Pulmonary artery endothelial cell (primary cell): ENCODE measurements at regions not wholly inside any gene's neighbourhood (a gene's known extent, or its start where the extent isn't known, plus 50 kb on each side); places are given as distances from the start of the nearest gene placed in this dataset.
"Not testable (repeated sequence)": the region's sequence is repeated elsewhere in the genome, so short reads cannot be mapped to it uniquely, and the experiment has no call there.

ENCODE experiments used
- DNase-seq: peaks from one replicate; pipeline ENCODE4 v3.0.0-alpha.2; 2011; ENCODE audit warnings: low read depth, low spot score

DNA sequence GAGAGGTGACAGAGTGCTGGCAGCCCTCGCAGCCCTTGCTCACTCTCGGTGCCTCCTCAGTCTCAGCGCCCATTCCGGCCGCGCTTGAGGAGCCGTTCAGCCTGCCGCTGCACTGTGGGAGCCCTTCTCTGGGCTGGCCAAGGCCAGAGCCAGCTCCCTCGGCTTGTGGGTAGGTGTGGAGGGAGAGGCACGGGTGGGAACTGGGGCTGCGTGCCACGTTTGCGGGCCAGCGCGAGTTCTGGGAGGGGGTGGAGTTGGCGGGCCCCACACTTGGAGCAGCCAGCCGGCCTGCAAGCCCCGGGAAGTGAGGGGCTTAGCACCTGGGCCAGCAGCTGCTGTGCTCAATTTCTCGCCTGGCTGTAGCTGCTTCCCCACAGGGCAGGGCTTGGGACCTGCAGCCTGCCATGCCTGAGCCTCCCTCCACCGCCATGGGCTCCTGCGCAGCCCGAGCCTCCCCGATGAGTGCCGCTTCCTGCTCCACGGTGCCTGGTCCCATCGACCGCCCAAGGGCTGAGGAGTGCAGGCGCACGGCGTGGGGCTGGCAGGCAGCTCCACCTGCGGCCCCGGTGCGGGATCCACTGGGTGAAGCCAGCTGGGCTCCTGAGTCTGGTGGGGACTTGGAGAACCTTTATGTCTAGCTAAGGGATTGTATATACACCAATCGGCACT, 1278.1 kb downstream of the SUCLG1 start:
- not testable (repeated sequence) for DNase-seq

DNA sequence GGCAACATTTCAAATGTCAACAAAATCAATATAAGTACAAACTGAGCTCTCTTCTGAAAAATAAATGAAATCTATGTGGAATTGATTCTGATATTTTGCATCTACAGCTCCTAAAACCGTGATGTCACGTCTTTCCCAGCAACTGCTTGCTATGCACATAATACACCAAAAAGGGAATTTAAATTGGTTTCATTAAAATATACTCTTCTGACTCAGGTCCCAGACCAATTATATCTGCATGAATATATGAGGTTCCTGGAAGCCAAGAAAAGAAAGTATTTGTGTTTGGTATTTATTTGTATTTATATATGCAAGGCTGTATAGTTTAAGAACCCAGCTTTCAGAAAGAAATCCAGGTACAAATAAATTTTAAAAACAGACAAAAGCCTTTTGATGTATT, 1282.5 kb downstream of the SUCLG1 start:
- DNase-seq, result no peak

DNA sequence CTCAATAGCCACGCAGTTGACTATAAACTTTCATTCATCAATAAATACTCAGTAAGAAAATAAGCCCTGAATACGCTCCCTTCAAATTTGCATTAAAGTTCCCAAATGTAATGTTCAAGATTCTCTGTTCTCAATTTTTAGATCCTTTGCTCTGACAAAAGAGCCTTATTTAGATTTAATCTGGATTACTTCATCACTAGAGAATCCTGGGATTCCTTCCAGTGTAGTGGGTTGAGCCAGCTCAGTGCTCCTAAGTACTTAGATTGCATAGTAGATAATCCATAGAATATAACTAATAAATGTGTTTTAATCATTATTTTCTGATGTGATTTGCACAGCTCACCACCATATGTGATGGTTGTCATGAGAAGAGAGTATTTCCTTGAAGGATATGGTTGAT, 1286.2 kb downstream of the SUCLG1 start:
- no peak for DNase-seq

DNA sequence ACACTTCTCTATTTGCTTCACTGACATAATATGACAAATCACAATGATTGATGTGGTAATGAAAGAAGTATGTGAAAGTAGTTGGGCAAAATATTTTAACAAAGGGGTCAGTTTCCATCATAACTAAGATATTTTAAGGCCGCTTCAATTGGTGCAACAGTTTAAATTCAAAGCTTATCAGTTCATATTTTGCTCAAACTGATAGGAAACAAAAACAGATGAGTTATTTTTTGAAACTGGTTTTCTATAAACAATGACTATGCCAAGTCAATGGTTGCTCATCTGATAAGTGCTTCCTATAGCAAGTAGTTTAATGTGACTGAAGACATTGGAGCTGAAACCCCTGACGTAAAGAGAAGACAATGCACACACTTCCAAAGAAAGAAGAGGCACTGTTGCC, 1290.7 kb downstream of the SUCLG1 start:
- no peak for DNase-seq

DNA sequence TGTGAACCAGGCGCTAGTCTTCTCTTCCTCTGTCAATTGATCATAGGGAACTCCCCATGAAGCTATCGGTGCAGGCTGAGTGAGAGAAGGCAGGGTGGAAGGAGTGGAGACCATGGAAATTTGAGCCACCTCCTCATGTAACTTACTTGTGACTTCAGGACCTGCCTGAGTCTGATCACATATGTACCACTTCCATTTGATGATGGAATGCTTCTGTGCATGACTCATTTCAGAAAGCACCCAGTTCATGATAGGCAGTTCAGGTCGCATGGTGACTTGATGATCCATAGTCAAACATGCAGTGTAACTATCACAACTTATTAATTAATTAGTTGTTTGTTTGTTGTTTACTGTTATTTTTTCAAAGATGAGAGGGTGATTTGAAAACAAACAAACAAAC, 1296.7 kb downstream of the SUCLG1 start:
- no peak for DNase-seq

DNA sequence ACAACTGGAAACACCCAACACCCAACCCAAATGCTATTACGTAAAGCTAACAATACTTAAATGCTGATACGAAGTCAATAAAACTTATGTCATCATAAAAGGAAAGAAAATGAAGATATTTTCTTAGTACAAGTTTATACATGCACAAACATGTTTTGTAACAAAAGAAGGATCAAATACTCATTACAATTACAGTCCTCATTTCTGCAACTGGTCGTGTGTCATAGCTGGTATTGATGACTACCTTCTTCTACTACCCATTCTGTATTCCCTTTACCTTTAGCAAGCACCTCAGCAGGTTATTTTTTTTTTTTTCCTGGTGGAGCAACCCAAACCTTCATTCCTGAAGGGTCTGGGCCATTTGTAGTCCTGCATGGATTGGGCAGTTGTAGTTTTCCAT, 1298.5 kb downstream of the SUCLG1 start:
- no peak for DNase-seq

DNA sequence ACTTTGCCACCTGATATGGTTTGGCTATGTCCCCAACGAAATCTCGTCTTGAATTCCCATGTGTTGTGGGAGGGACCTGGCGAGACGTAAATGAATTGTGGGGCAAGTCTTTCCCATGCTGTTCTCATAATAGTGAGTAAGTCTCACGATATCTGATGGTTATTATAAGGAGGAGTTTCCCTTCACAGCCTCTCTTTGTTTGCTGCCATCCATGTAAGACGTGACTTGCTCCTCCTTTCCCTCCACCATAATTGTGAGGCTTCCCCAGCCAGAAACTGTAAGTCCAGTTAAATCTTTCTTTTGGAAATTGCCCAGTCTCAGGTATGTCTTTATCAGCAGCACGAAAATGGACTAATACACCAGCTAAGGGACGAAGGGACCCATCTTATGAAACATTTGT, 1303.3 kb downstream of the SUCLG1 start:
- DNase-seq, result no peak

DNA sequence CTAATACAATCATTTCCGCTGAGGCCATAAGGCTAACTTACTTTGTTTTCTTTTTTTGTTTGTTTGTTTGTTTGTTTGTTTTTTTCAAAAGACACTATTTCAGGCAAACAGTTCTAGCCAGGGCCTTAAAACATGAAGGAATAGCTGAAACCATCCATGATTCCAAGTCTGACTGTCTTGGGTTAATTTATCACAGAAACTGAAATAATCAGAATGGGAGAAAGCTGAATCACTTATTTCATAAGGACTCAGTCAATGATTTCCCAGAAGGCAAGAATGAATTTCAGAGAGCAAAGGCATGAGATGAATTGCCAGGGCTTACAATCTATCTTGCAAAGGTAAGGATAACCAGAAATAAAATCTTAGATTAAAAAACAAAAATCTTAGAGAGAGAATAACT, 1315.1 kb downstream of the SUCLG1 start:
- no peak for DNase-seq

- no peak for DNase-seq
Observed at GRCh38 chr2:83142934-83143333, 1316.1 kb downstream of the SUCLG1 start.

DNA sequence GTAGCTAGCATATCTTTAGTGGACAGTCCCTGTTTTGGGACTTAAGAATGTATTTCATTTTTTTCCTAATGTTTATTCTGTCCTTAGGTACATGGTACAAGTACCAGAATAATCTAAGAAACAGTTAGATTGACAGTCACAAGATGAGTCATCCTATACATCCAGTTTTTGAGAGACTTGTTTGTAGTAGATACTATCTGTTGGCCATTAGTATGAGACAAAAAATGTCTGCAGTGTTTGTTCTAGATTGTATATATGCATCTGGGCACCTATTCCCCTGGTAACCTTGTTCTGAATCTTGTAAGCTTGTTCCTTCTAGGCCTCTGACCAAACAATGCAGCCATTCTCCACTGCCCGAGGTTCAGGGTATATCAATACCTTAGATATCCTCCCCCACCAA, 1343.5 kb downstream of the SUCLG1 start:
- no peak for DNase-seq

DNA sequence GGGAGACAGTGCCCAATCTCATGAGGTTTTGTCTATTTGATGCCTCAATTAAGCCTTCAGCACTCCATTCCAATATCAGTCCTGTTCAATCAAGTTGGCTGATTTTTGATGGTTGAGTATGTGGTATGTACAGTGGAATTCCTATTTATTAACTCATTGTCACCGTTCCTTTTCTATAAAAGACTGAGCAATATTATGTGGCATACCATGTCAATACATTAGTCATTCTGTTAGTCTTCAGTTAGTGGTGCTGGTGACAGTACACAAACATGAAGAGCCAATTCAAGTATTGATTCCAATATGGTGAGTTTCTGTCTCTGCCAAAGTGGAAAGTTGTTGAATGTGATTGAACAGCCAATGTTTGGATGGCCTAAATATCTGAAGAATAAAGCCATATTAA, 1343.9 kb downstream of the SUCLG1 start:
- DNase-seq, result no peak

- DNase-seq, result no peak
Observed at GRCh38 chr2:83113953-83114352, 1345.1 kb downstream of the SUCLG1 start.

DNA sequence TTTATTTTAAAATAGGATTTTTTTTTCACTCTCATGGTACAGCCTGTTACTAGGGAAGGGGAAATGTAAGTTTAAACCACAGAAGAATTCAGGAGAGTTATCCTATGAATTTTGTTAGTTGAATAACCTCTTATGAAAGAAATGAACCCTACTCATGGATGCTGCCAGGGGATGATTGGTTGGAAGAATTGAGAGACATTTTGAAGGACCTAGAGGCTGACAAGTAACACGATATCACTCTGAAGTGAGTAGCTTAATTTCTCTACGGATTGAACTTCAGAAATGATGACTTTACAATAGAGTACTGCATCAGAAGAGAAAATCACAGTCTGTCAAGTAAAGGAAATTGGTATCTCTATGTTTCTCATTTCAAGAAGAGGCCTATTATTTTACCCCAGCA, 1346.2 kb downstream of the SUCLG1 start:
- DNase-seq, result no peak

- no peak for DNase-seq
Observed at GRCh38 chr2:83109284-83109683, 1349.8 kb downstream of the SUCLG1 start.

DNA sequence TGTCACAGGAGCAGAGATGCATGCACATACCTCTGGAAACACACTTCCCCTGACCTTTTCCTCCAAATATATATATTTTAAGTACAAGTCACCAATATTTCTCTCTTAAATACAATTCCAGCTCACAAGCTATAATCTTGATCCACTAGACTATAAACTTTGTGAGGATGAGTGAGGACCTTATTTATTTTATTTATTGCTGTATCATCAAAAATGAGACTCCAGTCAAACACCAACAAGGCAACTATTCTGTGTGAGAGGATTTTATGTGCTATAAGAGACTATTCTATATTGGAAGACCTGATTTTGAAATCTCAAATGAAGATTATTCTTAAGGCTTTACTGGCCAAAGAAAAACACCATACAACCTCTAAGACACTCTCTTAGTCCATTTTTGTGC, 1352.2 kb downstream of the SUCLG1 start:
- no peak for DNase-seq

DNA sequence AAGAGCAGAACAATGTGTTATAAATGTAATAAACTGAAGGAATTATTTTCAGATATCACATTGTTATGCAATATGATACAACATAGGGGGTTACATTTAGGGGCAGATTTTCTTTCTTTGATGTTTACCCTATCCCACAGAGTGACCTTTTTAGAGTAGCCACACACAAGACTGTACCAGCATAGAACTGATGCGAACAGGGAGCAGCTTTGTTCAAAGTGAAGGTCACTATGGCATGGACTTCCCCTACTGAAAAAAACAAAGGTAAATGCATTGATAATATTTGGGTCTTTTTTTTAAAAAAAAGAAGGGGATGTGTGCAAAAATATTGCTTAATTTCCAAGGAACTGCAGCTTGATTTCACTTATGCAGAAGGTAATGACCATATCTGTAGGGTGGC, 1354.9 kb downstream of the SUCLG1 start:
- no peak for DNase-seq

GRCh38 chr2:83103613-83104012, 1355.5 kb downstream of the SUCLG1 start:
- peak; percentile 72 for DNase-seq

DNA sequence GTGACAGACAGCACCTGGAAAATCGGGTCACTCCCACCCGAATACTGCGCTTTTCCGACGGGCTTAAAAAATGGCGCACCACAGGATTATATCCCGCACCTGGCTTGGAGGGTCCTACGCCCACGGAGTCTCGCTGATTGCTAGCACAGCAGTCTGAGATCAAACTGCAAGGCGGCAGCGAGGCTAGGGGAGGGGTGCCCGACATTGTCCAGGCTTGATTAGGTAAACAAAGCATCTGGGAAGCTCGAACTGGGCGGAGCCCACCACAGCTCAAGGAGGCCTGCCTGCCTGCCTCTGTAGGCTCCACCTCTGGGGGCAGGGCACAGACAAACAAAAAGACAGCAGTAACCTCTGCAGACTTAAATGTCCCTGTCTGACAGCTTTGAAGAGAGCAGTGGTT, 1370.0 kb downstream of the SUCLG1 start:
- DNase-seq, result not testable (repeated sequence)

- DNase-seq, result no peak
Observed at GRCh38 chr2:83085869-83086268, 1373.2 kb downstream of the SUCLG1 start.

- DNase-seq, result peak; percentile 100
Observed at GRCh38 chr2:83081826-83082690, 1377.0 kb downstream of the SUCLG1 start.

DNA sequence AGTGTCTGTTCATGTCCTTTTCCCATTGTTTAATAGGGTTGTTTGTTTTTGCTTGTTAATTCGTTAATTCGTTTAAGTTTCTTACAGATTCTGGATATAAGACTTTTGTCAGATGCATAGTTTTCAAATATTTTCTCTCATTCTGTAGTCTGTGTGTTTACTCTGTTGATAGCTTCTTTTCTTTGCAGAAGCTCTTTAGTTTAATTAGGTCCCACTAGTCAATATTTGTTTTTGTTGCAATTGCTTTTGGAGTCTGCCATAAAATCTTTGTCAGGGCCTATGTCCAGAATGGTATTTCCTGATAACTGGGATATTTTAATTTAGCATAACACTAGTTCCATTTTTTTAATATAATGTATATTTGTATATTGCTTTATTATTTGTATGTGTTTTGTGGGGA, 1380.1 kb downstream of the SUCLG1 start:
- no peak for DNase-seq

- no peak for DNase-seq
Observed at GRCh38 chr2:83072767-83073166, 1386.3 kb downstream of the SUCLG1 start.

DNA sequence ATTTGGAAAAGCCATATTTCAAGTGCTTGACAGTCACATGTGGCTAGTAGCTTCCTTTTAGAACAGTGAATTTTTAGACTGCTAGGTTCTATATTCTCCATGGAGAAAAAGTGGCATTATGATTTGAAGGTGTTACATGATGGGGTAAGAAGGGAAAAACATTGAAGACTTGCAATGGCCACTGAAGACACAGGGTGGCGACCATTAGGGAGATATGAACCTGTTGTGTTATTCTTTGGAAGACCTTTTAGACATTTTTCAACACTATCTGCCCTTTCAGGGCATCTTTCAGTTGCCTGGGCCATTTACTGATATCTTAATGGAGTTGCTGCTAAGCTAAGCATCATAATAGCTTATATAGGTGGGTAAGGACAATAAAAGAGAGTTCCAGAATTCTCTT, 1387.2 kb downstream of the SUCLG1 start:
- no peak for DNase-seq
